Endothelial cell of umbilical vein (primary cell): ENCODE measurements at regions not wholly inside any gene's neighbourhood (a gene's known extent, or its start where the extent isn't known, plus 50 kb on each side); places are given as distances from the start of the nearest gene placed in this dataset.

Experiments used
- BruUV-seq: library from RNA; stranded (reverse); fragments of 400-500 nt; replicated peaks from 2 replicates; lab custom pipeline; 2021; lab: Mats Ljungman, UMichigan
- CTCF ChIA-PET: fragments of 300-600, 350-600 bp; sonication (Branson Sonifier 250); formaldehyde crosslinking; loops from one replicate; lab custom pipeline; 2021; ENCODE audit warnings: antibody characterized with exemption, inconsistent platforms; lab: Charles Lee
- POLR2A ChIA-PET: fragments of 300-600, 350-600 bp; sonication (Branson Sonifier 250); formaldehyde crosslinking; loops from one replicate; lab custom pipeline; 2021; ENCODE audit warnings: antibody characterized with exemption, inconsistent platforms; lab: Charles Lee
- DNase-seq: peaks from one replicate; pipeline ENCODE4 v3.0.0-alpha.2; 2011; ENCODE audit warnings: low read depth, low spot score
- FAIRE-seq: peaks from 2 replicates; lab custom pipeline; 2011; peaks lifted over from hg19 to GRCh38; lab: Jason Lieb, UNC
- H2AFZ ChIP-seq: 2 replicates; pipeline ENCODE4 v1.6.0; 2012; ENCODE audit warnings: low read depth, low read length, control low read depth, inconsistent platforms
- H3K27ac ChIP-seq: 2 replicates; pipeline ENCODE4 v1.5.1; 2011; ENCODE audit warnings: low read depth, mild to moderate bottlenecking, control low read depth, low read length, moderate library complexity; ENCODE audit not compliant: insufficient read depth
- H3K27me3 ChIP-seq, 2 experiments: 2 replicates each; pipeline versions ENCODE4 v1.6.0 to v1.6.1; 2011; ENCODE audit warnings: low read length in 2 of 2, mixed read lengths in 1 of 2; ENCODE audit not compliant: control insufficient read depth in 2 of 2, insufficient read depth in 2 of 2
- H3K36me3 ChIP-seq, 2 experiments: 2 replicates in 1 of 2; 3 replicates in 1 of 2; pipeline ENCODE4 v1.5.1; 2011; ENCODE audit warnings: low read length in 2 of 2, mild to moderate bottlenecking in 1 of 2, moderate library complexity in 1 of 2; ENCODE audit not compliant: control insufficient read depth in 2 of 2, insufficient read depth in 2 of 2; ENCODE audit errors: extremely low read depth in 1 of 2
- H3K4me1 ChIP-seq: 3 replicates; pipeline ENCODE4 v1.5.1; 2011; ENCODE audit warnings: mild to moderate bottlenecking, low read length; ENCODE audit not compliant: control insufficient read depth, insufficient read depth; ENCODE audit errors: extremely low read depth
- H3K4me2 ChIP-seq: 2 replicates; pipeline ENCODE4 v1.6.1; 2011; ENCODE audit warnings: low read length, control low read depth, mixed read lengths; ENCODE audit not compliant: insufficient read depth
- H3K4me3 ChIP-seq, 3 experiments: fragments of 200-600 bp in 1 of 3; sonication (generic), shearing (Covaris generic) in 1 of 3; replicated peaks in 1 of 3; 2 replicates each; pipeline ENCODE4 v1.5.1; 2011 to 2016; ENCODE audit warnings: control low read depth in 3 of 3, low read length in 3 of 3, mild to moderate bottlenecking in 2 of 3, inconsistent platforms in 1 of 3, low read depth in 1 of 3, moderate library complexity in 1 of 3; ENCODE audit not compliant: insufficient read depth in 1 of 3
- H3K79me2 ChIP-seq: 2 replicates; pipeline ENCODE4 v1.6.0; 2012; ENCODE audit warnings: low read length, inconsistent platforms; ENCODE audit not compliant: control insufficient read depth, insufficient read depth
- H3K9ac ChIP-seq: replicated peaks from 2 replicates; pipeline ENCODE3; 2011; ENCODE audit warnings: low read length, control low read depth; ENCODE audit not compliant: insufficient read depth; ENCODE audit errors: extremely low read depth
- H3K9me1 ChIP-seq: replicated peaks from 3 replicates; pipeline ENCODE4 v1.6.0; 2011; ENCODE audit warnings: mild to moderate bottlenecking, low read length; ENCODE audit not compliant: control insufficient read depth, insufficient read depth; ENCODE audit errors: extremely low read depth
- H3K9me3 ChIP-seq: replicated peaks from 2 replicates; pipeline ENCODE4 v1.5.1; 2012; ENCODE audit warnings: low read length, inconsistent platforms; ENCODE audit not compliant: control insufficient read depth, insufficient read depth
- H4K20me1 ChIP-seq: replicated peaks from 2 replicates; pipeline ENCODE3; 2011; ENCODE audit warnings: mild to moderate bottlenecking, low read length; ENCODE audit not compliant: control insufficient read depth, insufficient read depth; ENCODE audit errors: extremely low read depth
- CTCF ChIP-seq, 2 donors: IDR thresholded peaks; 1 replicate in 1 of 2; 2 replicates in 1 of 2; pipeline ENCODE4 v1.5.1; 2011; ENCODE audit warnings: low read length in 2 of 2, mild to moderate bottlenecking in 2 of 2, moderate library complexity in 2 of 2, control low read depth in 1 of 2, inconsistent platforms in 1 of 2, low read depth in 1 of 2; ENCODE audit not compliant: insufficient read depth in 1 of 2; ENCODE audit errors: extremely low read depth in 1 of 2
- EZH2 ChIP-seq: IDR thresholded peaks from 2 replicates; pipeline ENCODE4 v1.6.1; 2012; ENCODE audit warnings: borderline replicate concordance, low read depth, mild to moderate bottlenecking, moderate library complexity, low read length, inconsistent platforms; ENCODE audit not compliant: severe bottlenecking
- FOS ChIP-seq: IDR thresholded peaks from 2 replicates; pipeline ENCODE4 v1.6.1; 2011; ENCODE audit warnings: mild to moderate bottlenecking, low read length, moderate library complexity, borderline replicate concordance; ENCODE audit not compliant: insufficient read depth
- GATA2 ChIP-seq: IDR thresholded peaks from 2 replicates; pipeline ENCODE4 v1.7.0; 2011; ENCODE audit warnings: low read depth, mild to moderate bottlenecking, moderate library complexity, mixed read lengths, low read length; ENCODE audit not compliant: insufficient read length, insufficient read depth
- JUN ChIP-seq: IDR thresholded peaks from 2 replicates; pipeline ENCODE4 v1.6.1; 2011; ENCODE audit warnings: borderline replicate concordance, low read depth; ENCODE audit not compliant: insufficient read length, insufficient read depth
- MYC ChIP-seq: IDR thresholded peaks from one replicate; pipeline ENCODE4 v1.6.1; 2011; ENCODE audit warnings: mild to moderate bottlenecking, low read depth, low read length
- POLR2A ChIP-seq: IDR thresholded peaks from 2 replicates; pipeline ENCODE4 v1.6.1; 2012; ENCODE audit warnings: low read depth, mild to moderate bottlenecking, control low read depth, low read length
- POLR2AphosphoS5 ChIP-seq: IDR thresholded peaks from 2 replicates; pipeline ENCODE4 v1.6.1; 2012; ENCODE audit warnings: low read depth, mild to moderate bottlenecking, control low read depth, low read length, moderate library complexity; ENCODE audit not compliant: insufficient read depth
- dilution Hi-C: fragments of 300-500 bp; cut with MboI; formaldehyde crosslinking; loops from one replicate; pipeline ENCODE4 v1.15.0; 2019; ENCODE audit warnings: low sequenced_read_pairs; ENCODE audit not compliant: extremely low pct_ligation_motif_present
- intact Hi-C: fragments of 100-400 bp; cut with micrococcal nuclease; formaldehyde crosslinking; loops from one replicate; pipeline ENCODE4 v1.10.0; 2022
- TF ChIP-seq, protein P1 (sequence below): IDR thresholded peaks from 2 replicates; pipeline ENCODE4 v1.6.1; 2011; ENCODE audit not compliant: insufficient read depth, insufficient read length

DNA sequence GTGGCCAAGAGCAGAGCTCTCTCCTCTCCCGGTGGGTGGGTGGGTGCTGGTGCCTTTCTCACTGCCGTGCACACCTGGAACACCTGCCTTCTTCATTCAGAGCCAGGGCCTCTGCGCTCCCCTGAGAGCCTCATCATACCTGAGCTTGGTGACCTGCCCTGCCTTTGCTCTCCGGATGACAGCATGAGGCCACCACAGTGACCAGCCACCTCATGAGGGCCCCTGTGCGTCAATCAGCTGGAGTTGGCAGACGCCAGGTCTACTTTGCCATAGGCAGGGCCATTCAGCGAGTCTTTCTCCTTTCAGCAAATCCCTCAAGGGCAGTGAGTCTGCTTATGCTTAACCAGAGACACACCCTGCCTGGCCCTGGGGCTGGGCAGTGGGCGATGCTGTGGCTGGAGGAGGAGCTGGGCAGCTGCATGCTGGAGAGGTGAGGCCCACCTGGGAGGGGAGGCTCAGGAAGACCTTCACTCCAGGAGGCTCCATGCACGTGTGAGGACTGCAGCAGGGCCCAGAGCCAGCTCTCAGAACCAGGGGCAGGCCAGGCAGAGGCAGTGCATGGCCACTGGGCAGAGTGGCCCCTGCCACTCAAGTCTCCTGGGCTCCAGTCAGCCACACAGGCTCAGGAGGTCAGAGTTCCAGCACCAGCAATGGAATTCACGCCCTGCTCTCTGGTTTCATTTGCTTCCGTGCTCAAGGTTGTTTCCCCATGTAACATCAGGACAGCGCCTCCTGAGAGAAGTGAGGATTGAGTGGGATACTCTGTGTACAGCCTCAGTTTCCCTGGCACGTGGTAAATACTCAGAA is 417.5 kb upstream of the MYT1L start:
- ChIA-PET CTCF (no interaction called here), POLR2A (no interaction called here)
- Histone ChIP-seq H3K4me3 (no peak overlapping the region), H3K9me1 (no peaks in the 10 kb centered on the region), H3K4me1 (no peaks in the 10 kb centered on the region), H3K9ac (no peak overlapping the region), H3K36me3 (no peaks in the 10 kb centered on the region), H3K27ac (no peak overlapping the region), H3K27me3 (no peaks in the 10 kb centered on the region), H3K79me2 (no peaks in the 10 kb centered on the region), H2AFZ (no peak overlapping the region), H3K4me2 (no peak overlapping the region), H3K9me3 (peaks cover 12% of the 10 kb centered on the region), H4K20me1 (no peaks in the 10 kb centered on the region)
- no peak for DNase-seq
- no peak for TF ChIP-seq MYC
- TF ChIP-seq POLR2A, result no peak
- no peak for TF ChIP-seq JUN
- no peak for TF ChIP-seq EZH2
- no peak for TF ChIP-seq FOS
- no peak for TF ChIP-seq POLR2AphosphoS5
- TF ChIP-seq, protein P1, sequence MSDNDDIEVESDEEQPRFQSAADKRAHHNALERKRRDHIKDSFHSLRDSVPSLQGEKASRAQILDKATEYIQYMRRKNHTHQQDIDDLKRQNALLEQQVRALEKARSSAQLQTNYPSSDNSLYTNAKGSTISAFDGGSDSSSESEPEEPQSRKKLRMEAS, result no peak
- no peak for TF ChIP-seq GATA2
- TF ChIP-seq CTCF (IDR thresholded peaks at IDR 0.05; ENCODE audit: extremely low read depth in 1 of 2, insufficient read depth in 1 of 2, low read depth in 1 of 2, low read length in 2 of 2), result no peak
- intact Hi-C loops, result no loop called here
- dilution Hi-C loops, result no loop called here
- no peak for FAIRE-seq
- no TSS peak for BruUV-seq
